ENCODE measurements at regions not wholly inside any gene's neighbourhood (a gene's known extent, or its start where the extent isn't known, plus 50 kb on each side); places are given as distances from the start of the nearest gene placed in this dataset.

- H3K4me1 ChIP-seq (ENCODE audit: insufficient read depth, low read length, poor library complexity, severe bottlenecking) = peaks cover 11% of the 10 kb centered on the region
Measured at GRCh38 chr13:70784207-70784989, 676.1 kb upstream of the KLHL1 start.

GRCh38 chr13:70769817-70770216 is 661.6 kb upstream of the KLHL1 start:
- Histone ChIP-seq H3K9me3 (ENCODE audit: insufficient read depth, low read depth, low read length) (no peaks in the 10 kb centered on the region), H3K4me1 (ENCODE audit: insufficient read depth, low read length, poor library complexity, severe bottlenecking) (peaks cover 27% of the 10 kb centered on the region), H3K4me3 (ENCODE audit: low read length, poor library complexity, severe bottlenecking) (no peak overlapping the region), H3K27me3 (ENCODE audit: insufficient read depth, low read length, poor library complexity, severe bottlenecking) (no peaks in the 10 kb centered on the region), H3F3A (ENCODE audit: low read depth) (no peaks in the 10 kb centered on the region), H3K9ac (ENCODE audit: low read depth, low read length, poor library complexity, severe bottlenecking) (no peak overlapping the region), H3K79me2 (ENCODE audit: insufficient read depth, low read length) (no peaks in the 10 kb centered on the region), H3K4me2 (ENCODE audit: low read depth, low read length, poor library complexity, severe bottlenecking) (no peak overlapping the region), H2AFZ (ENCODE audit: low read length) (peak overlapping the region; percentile 39; the same call in 1 of the 2 replicates), H3K9me2 (replicated peaks; ENCODE audit: low read depth, low read length) (no peaks in the 10 kb centered on the region), H4K20me1 (ENCODE audit: insufficient read depth, low read length, poor library complexity, severe bottlenecking) (no peaks in the 10 kb centered on the region), H3K36me3 (ENCODE audit: insufficient read depth, low read length) (no peaks in the 10 kb centered on the region)
- TF ChIP-seq CTCF (conservative IDR thresholded peaks at IDR 0.05; ENCODE audit: low read length) (no peak), EZH2phosphoT487 (IDR thresholded peaks at IDR 0.05; ENCODE audit: borderline replicate concordance) (no peak)

More at GRCh38 chr13:70784207-70784989, 676.1 kb upstream of the KLHL1 start:
- Histone ChIP-seq H3K4me3 (ENCODE audit: low read length, poor library complexity, severe bottlenecking) (no peak overlapping the region), H3K79me2 (ENCODE audit: insufficient read depth, low read length) (no peaks in the 10 kb centered on the region), H4K20me1 (ENCODE audit: insufficient read depth, low read length, poor library complexity, severe bottlenecking) (no peaks in the 10 kb centered on the region), H3K9me2 (replicated peaks; ENCODE audit: low read depth, low read length) (no peaks in the 10 kb centered on the region), H3K4me2 (ENCODE audit: low read depth, low read length, poor library complexity, severe bottlenecking) (no peak overlapping the region), H3K36me3 (ENCODE audit: insufficient read depth, low read length) (no peaks in the 10 kb centered on the region), H3F3A (ENCODE audit: low read depth) (no peaks in the 10 kb centered on the region), H3K9ac (ENCODE audit: low read depth, low read length, poor library complexity, severe bottlenecking) (no peak overlapping the region), H2AFZ (ENCODE audit: low read length) (no peak overlapping the region), H3K9me3 (ENCODE audit: insufficient read depth, low read depth, low read length) (no peaks in the 10 kb centered on the region), H3K27me3 (ENCODE audit: insufficient read depth, low read length, poor library complexity, severe bottlenecking) (no peaks in the 10 kb centered on the region)
- TF ChIP-seq EZH2phosphoT487 (IDR thresholded peaks at IDR 0.05; ENCODE audit: borderline replicate concordance) (no peak), CTCF (conservative IDR thresholded peaks at IDR 0.05; ENCODE audit: low read length) (no peak)

- Histone ChIP-seq H3F3A (ENCODE audit: low read depth) (no peaks in the 10 kb centered on the region), H3K9me2 (replicated peaks; ENCODE audit: low read depth, low read length) (no peaks in the 10 kb centered on the region), H3K4me1 (ENCODE audit: insufficient read depth, low read length, poor library complexity, severe bottlenecking) (peaks cover under 1% of the 10 kb centered on the region), H3K79me2 (ENCODE audit: insufficient read depth, low read length) (no peaks in the 10 kb centered on the region), H3K4me3 (ENCODE audit: low read length, poor library complexity, severe bottlenecking) (no peak overlapping the region), H4K20me1 (ENCODE audit: insufficient read depth, low read length, poor library complexity, severe bottlenecking) (no peaks in the 10 kb centered on the region), H3K27me3 (ENCODE audit: insufficient read depth, low read length, poor library complexity, severe bottlenecking) (no peaks in the 10 kb centered on the region), H2AFZ (ENCODE audit: low read length) (no peak overlapping the region), H3K4me2 (ENCODE audit: low read depth, low read length, poor library complexity, severe bottlenecking) (no peak overlapping the region), H3K36me3 (ENCODE audit: insufficient read depth, low read length) (no peaks in the 10 kb centered on the region), H3K9ac (ENCODE audit: low read depth, low read length, poor library complexity, severe bottlenecking) (no peak overlapping the region), H3K9me3 (ENCODE audit: insufficient read depth, low read depth, low read length) (no peaks in the 10 kb centered on the region)
- TF ChIP-seq EZH2phosphoT487 (IDR thresholded peaks at IDR 0.05; ENCODE audit: borderline replicate concordance) (no peak), CTCF (conservative IDR thresholded peaks at IDR 0.05; ENCODE audit: low read length) (no peak)
Measured at GRCh38 chr13:70758932-70759331, 650.7 kb upstream of the KLHL1 start.

Data from Loucy (cell line).